MG63 (cell line): ENCODE measurements at regions not wholly inside any gene's neighbourhood (a gene's known extent, or its start where the extent isn't known, plus 50 kb on each side); places are given as distances from the start of the nearest gene placed in this dataset.
"Not testable (repeated sequence)": the region's sequence is repeated elsewhere in the genome, so short reads cannot be mapped to it uniquely, and the experiment has no call there.

ENCODE experiments used
- DNase-seq: peaks from one replicate; pipeline ENCODE4 v3.0.0-alpha.2; 2020
- H3K27me3 ChIP-seq: fragments of 250-450 bp; sonication (Bioruptor Pico); 2 replicates; pipeline ENCODE4 v1.5.1; 2020; ENCODE audit warnings: mild to moderate bottlenecking, moderate library complexity
- H3K36me3 ChIP-seq: fragments of 250-450 bp; sonication (Bioruptor Pico); 2 replicates; pipeline ENCODE4 v1.5.1; 2020; ENCODE audit warnings: mild to moderate bottlenecking, moderate library complexity
- H3K4me3 ChIP-seq: fragments of 250-450 bp; sonication (Bioruptor Pico); 2 replicates; pipeline ENCODE4 v1.5.1; 2020; ENCODE audit warnings: mild to moderate bottlenecking, moderate library complexity
- H3K9me3 ChIP-seq: fragments of 250-450 bp; sonication (Bioruptor Pico); 2 replicates; pipeline ENCODE4 v1.5.1; 2020; ENCODE audit warnings: mild to moderate bottlenecking, moderate library complexity

DNA sequence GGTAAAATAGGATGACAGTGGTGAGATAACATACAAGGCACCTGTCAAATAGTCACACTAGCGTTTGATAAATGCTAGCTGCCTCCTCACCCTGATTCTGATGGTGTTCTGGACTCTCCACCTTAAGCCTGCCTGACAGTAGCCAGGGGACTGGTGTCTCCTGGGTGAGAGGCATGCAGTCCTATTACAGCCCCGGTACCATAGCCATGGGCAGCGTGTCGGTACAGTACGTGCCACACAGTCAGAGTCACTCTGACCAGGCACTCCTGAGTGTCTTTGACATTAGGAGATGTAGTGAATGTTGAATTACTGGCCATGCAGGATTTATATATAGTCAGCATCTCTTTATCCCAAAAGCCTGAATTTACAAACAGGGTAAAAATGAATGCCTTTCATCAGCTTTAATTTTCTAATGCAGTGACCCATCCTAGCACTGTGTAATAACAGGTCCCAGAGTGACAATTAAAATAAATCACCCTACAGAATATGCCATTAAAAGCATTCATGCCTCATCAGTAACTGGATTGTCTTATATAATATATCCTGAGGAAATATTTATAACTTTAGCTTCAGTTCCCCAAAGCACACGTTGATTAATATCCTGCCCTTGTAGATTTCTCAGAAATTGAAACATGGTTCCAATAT lies 760.3 kb upstream of the SOX11 start:
- Histone ChIP-seq H3K36me3 (no peaks in the 10 kb centered on the region), H3K4me3 (no peak overlapping the region), H3K27me3 (no peaks in the 10 kb centered on the region), H3K9me3 (no peaks in the 10 kb centered on the region)
- DNase-seq = no peak

DNA sequence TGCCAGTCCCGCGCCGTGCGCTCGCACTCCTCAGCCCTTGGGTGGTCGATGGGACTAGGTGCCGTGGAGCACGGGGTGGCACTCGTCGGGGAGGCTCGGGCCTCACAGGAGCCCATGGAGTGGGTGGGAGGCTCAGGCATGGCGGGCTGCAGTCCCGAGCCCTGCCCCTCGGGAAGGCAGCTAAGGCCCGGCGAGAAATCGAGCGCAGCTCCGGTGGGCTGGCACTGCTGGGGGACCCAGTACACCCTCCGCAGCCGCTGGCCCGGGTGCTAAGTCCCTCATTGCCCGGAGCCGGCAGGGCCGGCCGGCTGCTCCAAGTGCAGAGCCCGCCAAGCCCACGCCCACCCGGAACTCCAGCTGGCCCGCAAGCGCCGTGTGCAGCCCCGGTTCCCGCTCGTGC lies 756.9 kb upstream of the SOX11 start:
- not testable (repeated sequence) for DNase-seq, H3K27me3 ChIP-seq, H3K4me3 ChIP-seq, H3K36me3 ChIP-seq, H3K9me3 ChIP-seq

DNA sequence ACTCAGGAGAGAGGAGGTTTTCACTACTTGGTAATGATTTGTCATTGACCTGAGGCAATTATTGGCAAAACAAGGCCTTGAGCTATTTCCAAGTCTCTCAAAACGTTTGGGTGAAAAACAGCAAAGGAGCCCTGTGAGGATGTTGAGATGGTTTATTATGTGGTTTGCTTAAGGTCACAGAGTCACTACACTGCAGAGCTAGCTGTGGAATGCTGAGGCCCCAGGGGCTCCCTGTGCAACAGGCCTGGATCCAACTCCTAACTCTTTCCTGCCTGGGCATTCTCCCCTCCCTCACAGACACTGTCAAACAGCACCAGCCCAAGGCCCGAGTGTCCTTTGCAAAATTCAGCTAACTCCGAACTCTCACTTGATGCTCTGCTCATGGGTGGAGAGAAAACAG lies 754.6 kb upstream of the SOX11 start:
- no peaks in the 10 kb centered on the region for H3K36me3 ChIP-seq
- no peaks in the 10 kb centered on the region for H3K27me3 ChIP-seq
- no peak for DNase-seq
- H3K9me3 ChIP-seq = no peaks in the 10 kb centered on the region
- H3K4me3 ChIP-seq = no peak overlapping the region

DNA sequence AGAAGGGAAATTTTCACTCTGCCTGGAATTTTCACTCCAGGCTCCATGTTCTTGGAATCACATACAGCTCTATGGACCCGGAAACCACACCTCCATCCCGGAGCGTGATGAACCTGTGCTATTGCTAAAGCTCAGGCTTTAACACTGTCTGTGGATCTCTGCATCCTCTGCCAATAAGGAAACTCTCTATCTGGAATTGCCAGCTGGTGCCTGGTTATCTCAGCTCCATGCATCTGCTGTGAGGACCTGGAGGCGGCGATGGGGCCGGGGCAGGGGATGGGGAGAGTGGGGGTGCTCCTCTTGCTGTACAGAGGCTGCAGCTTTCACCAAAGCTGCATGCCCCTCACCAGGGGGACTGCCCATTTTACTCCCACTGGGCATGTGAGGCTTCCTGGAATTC lies 754.0 kb upstream of the SOX11 start:
- Histone ChIP-seq H3K27me3 (no peaks in the 10 kb centered on the region), H3K36me3 (no peaks in the 10 kb centered on the region), H3K4me3 (no peak overlapping the region), H3K9me3 (no peaks in the 10 kb centered on the region)
- DNase-seq = no peak

DNA sequence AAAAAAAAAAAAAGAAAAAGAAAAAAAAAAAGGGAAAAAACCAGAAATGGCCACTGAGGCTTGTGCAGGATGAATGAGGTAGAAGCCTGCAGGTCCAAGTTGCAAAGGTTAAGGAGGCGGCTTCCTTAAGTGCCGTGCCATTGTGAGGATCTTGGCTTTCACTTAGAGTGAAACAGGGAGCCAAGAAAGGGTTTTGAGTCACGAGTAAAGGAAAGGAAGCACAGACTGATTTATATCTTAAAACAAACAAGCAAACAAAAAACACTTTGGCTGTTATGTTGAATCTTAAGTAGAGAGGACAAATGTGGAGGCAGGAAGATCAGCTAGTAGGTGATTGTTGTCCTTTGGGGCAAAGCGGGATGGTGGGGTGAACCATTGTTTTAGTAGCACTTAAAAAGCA lies 749.7 kb upstream of the SOX11 start:
- no peak for DNase-seq
- H3K9me3 ChIP-seq = no peaks in the 10 kb centered on the region
- no peaks in the 10 kb centered on the region for H3K36me3 ChIP-seq
- no peak overlapping the region for H3K4me3 ChIP-seq
- H3K27me3 ChIP-seq = no peaks in the 10 kb centered on the region

DNA sequence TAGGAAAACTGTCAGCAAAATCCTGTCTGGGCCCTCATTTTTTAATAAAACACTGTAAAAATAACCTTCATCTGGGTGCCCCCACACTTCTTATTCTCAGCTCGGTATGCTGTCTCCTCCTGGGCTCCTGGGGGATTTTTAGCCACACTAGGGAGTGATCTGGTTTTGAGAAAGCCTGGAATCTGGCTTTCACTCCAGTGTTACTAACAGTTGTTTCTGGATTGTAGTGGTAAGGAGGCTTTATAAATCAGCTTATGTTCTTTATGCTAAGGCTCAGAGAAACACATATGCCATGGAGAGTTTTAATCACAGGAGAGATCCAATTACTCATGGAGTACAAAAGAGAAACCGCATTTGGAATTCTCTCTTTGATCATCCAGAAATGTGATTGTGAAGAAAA lies 744.3 kb upstream of the SOX11 start:
- Histone ChIP-seq H3K36me3 (no peaks in the 10 kb centered on the region), H3K9me3 (no peaks in the 10 kb centered on the region), H3K4me3 (no peak overlapping the region), H3K27me3 (no peaks in the 10 kb centered on the region)
- DNase-seq = no peak

DNA sequence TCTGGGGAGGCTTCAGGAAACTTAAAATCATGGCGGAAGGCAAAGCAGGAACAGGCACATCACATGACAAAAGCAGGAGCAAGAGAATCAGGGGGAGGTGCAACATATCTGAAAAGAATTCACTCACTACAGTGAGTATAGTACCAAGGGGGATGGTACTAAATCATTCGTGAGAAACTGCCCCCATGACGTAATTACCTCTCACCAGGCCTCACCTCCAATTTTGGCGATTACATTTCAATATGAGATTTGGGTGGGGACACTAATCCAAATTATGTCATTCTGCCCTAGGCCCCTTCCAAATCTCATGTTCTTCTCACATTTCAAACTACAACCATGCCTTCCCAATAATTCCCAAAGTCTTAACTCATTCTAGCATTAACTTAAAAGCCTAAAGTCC lies 740.8 kb upstream of the SOX11 start:
- Histone ChIP-seq H3K4me3 (no peak overlapping the region), H3K27me3 (no peaks in the 10 kb centered on the region), H3K36me3 (no peaks in the 10 kb centered on the region), H3K9me3 (no peaks in the 10 kb centered on the region)
- no peak for DNase-seq

DNA sequence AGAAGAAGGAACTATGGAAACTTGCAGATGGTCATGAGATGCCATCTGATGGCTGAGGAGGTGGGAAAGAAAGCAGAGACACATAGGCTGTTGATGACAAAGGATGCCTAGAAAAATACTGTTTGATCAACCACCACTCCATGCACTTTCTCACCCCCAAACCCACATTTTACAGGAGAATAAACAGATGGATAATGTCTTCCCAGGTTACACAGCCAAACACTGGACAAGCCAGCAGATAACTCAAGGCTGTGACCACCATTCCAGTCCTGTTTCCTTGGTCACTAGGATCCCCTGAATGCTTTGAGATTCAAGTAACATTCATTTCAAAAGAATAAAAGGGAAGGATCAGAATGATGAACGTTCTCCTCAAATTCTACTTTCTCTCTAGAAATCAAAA lies 733.0 kb upstream of the SOX11 start:
- no peak for DNase-seq
- Histone ChIP-seq H3K27me3 (no peaks in the 10 kb centered on the region), H3K4me3 (no peak overlapping the region), H3K9me3 (no peaks in the 10 kb centered on the region), H3K36me3 (no peaks in the 10 kb centered on the region)

DNA sequence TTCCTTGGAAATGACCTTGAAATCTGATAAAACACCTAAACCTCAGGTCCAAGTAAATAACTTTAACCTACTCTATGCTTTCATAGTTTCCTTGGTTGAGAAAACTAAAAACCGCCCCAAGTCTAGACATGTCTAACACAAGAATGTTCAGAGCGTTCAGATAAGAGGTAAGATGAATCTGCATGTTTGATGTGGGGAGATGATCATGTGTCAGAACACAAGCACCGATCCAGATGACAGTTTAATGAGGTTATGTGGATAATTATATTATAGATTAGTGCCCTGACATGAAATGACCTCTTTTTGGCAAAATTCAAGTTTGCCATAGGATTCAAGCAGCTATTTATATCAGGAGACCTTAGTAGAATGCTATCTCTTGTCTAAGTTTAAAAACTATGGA lies 729.8 kb upstream of the SOX11 start:
- H3K4me3 ChIP-seq = no peak overlapping the region
- H3K9me3 ChIP-seq = no peaks in the 10 kb centered on the region
- peaks cover 3% of the 10 kb centered on the region; the same call in 1 of the 2 replicates for H3K27me3 ChIP-seq
- no peaks in the 10 kb centered on the region for H3K36me3 ChIP-seq
- no peak for DNase-seq

DNA sequence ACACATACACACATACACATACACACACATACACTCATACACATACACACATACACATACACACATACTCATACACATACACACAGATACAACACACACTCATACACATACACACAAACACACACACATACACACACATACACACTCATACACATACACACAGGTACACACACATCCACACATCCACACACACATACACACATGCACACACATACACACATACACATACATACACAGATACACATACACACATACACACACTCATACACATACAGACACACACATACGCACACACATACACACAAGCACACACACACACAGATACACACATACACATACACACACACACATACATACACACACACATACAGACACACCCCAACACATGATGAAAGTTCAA lies 729.1 kb upstream of the SOX11 start:
- H3K4me3 ChIP-seq = no peak overlapping the region
- no peak for DNase-seq

DNA sequence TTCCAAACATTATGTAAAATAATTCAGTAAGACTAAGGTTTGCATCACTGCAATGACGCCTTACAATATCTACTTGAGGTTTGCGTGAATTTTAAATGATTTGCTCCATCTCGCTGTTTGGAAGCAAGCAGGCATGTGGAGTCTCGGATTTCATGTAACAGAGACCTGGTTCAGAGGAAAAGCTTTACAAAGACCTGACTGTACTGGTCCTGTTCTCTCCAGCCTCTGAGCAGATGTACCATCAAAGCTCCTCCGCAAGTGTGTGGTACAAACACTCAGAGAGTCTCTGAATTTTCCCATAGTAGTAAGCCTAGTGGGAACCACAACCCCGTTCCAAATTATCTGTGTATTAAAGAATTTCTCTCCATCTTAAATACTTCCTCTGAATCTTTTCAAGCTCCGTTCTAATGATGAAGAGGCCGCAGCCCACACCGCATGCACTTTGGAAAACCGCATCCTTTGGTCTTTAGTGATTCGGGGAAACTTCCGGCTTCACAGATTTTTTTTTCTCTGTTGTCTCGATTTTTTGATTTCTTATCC lies 728.1 kb upstream of the SOX11 start:
- no peaks in the 10 kb centered on the region for H3K36me3 ChIP-seq
- no peak for DNase-seq

More for the DNA sequence above, 729.1 kb upstream of the SOX11 start:
- Histone ChIP-seq H3K27me3 (peaks cover 3% of the 10 kb centered on the region; the same call in 1 of the 2 replicates), H3K36me3 (no peaks in the 10 kb centered on the region), H3K9me3 (no peaks in the 10 kb centered on the region)

DNA sequence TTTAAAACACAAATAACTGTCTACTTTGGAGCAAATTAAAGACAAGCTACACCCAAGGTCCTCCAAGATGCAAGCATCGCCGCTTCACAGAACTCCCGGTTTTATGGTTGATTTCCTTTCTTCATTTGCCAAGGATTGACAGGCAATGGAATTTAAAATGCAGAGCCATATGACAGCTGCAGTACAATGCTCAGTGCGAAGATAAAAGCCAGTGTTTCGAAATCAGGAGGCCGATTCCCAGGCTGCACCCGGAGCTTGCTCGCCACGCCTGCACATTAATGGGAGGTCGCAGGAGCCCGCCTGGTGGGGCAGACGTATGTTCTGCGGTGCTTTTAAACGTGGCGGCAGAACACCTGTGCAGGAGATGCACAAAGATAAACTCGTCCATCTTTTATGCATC lies 727.6 kb upstream of the SOX11 start:
- no peak overlapping the region for H3K4me3 ChIP-seq
- H3K36me3 ChIP-seq = no peaks in the 10 kb centered on the region
- DNase-seq = no peak

More for the DNA sequence above, 728.1 kb upstream of the SOX11 start:
- Histone ChIP-seq H3K27me3 (peaks cover 3% of the 10 kb centered on the region; the same call in 1 of the 2 replicates), H3K4me3 (no peak overlapping the region), H3K9me3 (no peaks in the 10 kb centered on the region)

DNA sequence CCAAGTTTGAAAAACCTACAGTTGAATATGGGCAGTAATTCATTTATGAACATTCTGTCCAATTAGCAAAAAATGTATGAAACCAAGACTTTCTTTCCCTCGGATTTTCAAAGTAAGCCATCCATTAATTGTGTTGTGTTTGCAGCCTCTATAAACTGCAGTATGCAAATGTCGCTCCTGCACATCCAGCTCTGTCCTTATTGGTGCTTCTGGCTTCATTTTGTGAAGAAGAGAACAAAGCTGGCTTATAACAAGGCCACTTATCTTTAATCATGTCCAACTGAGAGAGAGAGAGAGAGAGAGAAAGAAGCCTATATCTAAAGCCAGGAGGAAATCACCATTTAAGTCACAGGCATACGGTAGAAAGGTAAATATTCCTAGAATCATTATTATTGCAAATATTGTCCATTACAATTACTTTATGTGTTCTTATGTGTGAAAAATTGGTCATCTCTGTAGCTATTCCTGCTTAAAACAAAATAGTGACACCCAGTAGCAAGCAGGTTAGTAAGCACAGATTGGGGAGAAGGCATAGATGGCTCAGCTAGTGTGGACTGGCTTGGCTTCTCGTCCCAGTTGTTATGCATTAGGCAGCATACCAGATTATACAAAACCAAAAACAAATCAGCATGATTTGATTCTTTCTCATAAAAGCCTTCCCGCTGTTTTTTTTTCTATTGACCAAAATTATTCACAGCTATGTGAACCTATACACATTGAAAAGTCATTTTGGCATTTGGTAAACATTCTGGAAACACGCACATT lies 726.4 kb upstream of the SOX11 start:
- no peak for DNase-seq
- H3K4me3 ChIP-seq = no peak overlapping the region
- no peaks in the 10 kb centered on the region for H3K36me3 ChIP-seq
- no peaks in the 10 kb centered on the region for H3K9me3 ChIP-seq
- H3K27me3 ChIP-seq = peaks cover 3% of the 10 kb centered on the region; the same call in 1 of the 2 replicates

More for the DNA sequence above, 727.6 kb upstream of the SOX11 start:
- peaks cover 3% of the 10 kb centered on the region; the same call in 1 of the 2 replicates for H3K27me3 ChIP-seq
- no peaks in the 10 kb centered on the region for H3K9me3 ChIP-seq

DNA sequence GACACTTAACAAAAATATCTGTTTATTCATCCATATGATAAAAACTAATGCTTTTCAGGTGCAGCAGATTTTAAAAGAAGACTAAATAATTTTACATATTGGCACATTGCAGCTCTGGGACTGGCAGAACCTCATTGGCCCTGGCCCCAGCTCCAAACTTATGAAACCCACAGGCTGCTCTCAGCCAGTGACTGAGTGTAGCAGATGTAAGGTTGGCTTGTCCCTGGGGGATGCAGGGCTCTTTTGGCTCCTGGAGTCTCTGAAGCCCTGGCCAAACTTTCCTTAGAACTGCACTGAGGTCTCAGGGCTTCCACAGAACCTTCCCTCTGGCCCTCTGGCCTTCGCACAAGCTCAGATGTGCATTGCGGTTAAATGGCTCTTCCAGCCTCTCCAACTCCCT lies 725.0 kb upstream of the SOX11 start:
- Histone ChIP-seq H3K9me3 (no peaks in the 10 kb centered on the region), H3K27me3 (peaks cover 3% of the 10 kb centered on the region; the same call in 1 of the 2 replicates), H3K36me3 (no peaks in the 10 kb centered on the region), H3K4me3 (no peak overlapping the region)
- no peak for DNase-seq

DNA sequence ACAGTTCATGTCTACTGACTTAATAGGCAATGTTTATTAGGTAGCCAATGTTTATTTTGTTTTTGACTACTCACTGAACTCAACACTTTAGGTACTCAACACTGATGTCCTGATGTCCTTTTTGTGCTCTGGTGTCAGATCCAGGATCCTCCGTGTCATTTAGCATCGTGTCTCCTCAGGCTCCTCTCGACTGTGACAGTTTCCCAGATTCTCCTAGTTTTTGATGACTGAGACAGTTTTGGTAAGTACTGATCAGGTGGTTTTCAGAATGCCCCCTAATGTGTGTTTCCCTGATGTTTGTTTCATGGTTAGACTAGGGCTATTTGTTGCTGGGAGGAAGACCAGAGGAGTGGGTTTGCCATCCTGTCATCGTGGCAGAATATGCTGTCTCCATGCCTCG lies 719.7 kb upstream of the SOX11 start:
- Histone ChIP-seq H3K36me3 (no peaks in the 10 kb centered on the region), H3K9me3 (no peaks in the 10 kb centered on the region), H3K27me3 (no peaks in the 10 kb centered on the region), H3K4me3 (no peak overlapping the region)
- no peak for DNase-seq

DNA sequence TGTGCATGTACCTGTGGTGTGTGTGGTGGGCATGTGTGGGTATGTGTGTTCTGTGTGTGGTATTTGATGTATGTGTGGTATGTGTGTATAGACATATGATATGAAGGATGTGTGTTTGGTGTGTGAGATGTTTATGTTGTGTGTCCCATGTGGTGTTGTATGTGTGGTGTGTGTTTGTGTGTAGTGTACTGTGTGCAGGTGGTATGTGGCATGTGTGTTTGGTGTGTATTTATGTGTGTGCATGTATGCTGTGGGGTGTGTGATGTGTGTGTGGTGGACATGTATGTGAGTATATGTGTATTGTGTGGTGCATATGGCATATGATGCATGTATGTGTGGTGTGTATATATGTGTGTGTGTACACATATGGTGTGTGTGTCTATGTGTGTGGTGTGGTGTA lies 718.8 kb upstream of the SOX11 start:
- Histone ChIP-seq H3K27me3 (no peaks in the 10 kb centered on the region), H3K4me3 (no peak overlapping the region), H3K36me3 (no peaks in the 10 kb centered on the region), H3K9me3 (no peaks in the 10 kb centered on the region)
- no peak for DNase-seq

DNA sequence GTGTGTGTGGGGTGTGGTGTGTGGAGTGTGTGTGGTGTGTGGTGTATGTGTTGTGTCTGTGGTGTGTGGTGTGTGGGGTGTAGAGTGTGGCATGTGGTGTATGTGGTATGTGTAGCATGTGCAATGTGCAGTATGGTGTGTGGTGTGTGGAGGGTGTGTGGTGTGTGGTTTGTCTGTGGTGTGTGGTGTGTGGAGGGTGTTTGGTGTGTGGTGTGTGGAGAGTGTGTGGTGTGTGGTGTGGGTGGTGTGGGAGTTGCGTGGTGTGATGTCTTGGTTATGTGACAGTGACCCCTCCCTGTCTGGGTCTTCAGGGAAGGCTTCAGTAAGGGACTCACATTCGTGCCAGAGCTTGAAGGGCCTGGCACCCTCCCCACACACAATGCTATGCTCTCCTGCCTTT lies 718.2 kb upstream of the SOX11 start:
- Histone ChIP-seq H3K9me3 (no peaks in the 10 kb centered on the region), H3K36me3 (no peaks in the 10 kb centered on the region), H3K27me3 (no peaks in the 10 kb centered on the region), H3K4me3 (no peak overlapping the region)
- no peak for DNase-seq

DNA sequence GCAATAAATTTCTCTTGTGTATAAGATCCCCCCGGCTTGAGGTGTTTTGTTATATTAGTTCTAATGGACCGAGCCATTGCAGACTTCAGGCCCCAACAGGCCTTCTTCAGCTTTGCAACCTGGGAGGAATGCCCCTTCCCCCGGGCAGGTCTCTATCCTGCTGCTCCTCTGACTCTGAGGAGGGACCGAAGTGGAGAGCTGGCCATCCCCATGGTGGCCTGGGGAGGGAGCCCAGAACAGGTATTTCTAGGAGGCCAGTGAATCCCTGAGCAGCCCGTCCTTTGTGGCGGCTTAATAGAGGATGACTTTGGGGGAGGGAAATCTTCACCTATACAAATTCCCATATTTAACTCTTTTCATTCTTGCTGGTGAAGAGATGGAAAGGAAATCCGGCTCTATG lies 715.8 kb upstream of the SOX11 start:
- Histone ChIP-seq H3K4me3 (no peak overlapping the region), H3K36me3 (no peaks in the 10 kb centered on the region), H3K27me3 (no peaks in the 10 kb centered on the region), H3K9me3 (no peaks in the 10 kb centered on the region)
- DNase-seq = no peak
